ENCODE measurements at regions not wholly inside any gene's neighbourhood (a gene's known extent, or its start where the extent isn't known, plus 50 kb on each side); places are given as distances from the start of the nearest gene placed in this dataset.

DNA sequence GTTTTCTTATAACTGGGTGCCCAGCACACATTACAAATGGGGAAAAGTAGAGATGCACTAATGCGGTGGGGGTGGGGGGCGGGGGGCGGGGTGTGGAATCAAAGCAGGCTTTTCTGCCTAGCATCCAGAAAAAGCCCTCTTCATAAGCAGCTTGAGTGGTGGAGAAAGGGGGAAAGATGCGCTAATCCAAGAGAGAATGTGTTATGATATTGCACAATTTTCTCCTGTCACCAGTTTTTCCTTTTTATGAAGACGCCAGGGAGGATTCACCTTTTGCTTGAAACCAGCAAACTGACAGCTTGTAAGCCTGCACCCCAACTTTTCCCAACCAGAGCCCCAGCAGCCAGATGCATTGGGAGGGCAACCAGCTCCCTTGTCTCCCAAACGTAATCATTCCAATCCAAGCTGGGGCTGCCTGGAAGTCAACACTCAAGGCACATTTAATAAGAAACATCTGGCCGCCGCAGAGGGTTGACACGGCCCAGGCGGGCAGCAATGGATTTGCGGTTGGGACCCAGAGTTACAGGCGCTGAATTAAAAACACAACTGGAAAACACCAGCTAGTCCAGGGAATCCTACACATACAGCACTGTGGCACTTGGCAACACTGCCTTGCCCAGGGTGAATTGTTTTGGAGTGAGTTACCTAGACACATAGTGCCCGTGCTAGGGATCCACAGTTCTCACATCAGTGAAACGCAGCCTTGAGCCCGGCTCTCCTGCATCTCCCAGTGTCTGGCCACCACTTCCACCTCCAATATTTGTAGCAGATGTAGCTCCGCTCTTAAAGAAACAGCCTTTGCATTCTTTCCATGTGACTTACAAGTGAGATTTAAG lies 218.5 kb upstream of the PRICKLE2 start:
- H3K27me3 ChIP-seq: peaks cover 20% of the 10 kb centered on the region
- no peaks in the 10 kb centered on the region for H3K9me3 ChIP-seq
- no peak for TF ChIP-seq EP300 (IDR thresholded peaks at IDR 0.05)
- TF ChIP-seq, protein P1, sequence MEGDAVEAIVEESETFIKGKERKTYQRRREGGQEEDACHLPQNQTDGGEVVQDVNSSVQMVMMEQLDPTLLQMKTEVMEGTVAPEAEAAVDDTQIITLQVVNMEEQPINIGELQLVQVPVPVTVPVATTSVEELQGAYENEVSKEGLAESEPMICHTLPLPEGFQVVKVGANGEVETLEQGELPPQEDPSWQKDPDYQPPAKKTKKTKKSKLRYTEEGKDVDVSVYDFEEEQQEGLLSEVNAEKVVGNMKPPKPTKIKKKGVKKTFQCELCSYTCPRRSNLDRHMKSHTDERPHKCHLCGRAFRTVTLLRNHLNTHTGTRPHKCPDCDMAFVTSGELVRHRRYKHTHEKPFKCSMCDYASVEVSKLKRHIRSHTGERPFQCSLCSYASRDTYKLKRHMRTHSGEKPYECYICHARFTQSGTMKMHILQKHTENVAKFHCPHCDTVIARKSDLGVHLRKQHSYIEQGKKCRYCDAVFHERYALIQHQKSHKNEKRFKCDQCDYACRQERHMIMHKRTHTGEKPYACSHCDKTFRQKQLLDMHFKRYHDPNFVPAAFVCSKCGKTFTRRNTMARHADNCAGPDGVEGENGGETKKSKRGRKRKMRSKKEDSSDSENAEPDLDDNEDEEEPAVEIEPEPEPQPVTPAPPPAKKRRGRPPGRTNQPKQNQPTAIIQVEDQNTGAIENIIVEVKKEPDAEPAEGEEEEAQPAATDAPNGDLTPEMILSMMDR (IDR thresholded peaks at IDR 0.05): no peak
- no peak for TF ChIP-seq POLR2AphosphoS5 (IDR thresholded peaks at IDR 0.05)
- TF ChIP-seq POLR2A (IDR thresholded peaks at IDR 0.05): no peak
- peak overlapping the region; percentile 63 for H3K4me3 ChIP-seq
- WGBS: 42% methylated on average over 15 of the region's 16 CpGs
- DNase-seq (ENCODE audit: low spot score in 2 of 2): no peak
- H3K4me1 ChIP-seq: peaks cover 28% of the 10 kb centered on the region
- H3K36me3 ChIP-seq: no peaks in the 10 kb centered on the region
- H3K27ac ChIP-seq: peak overlapping the region; percentile 38

- Histone ChIP-seq H3K27me3 (peaks cover 20% of the 10 kb centered on the region), H3K27ac (no peak overlapping the region), H3K4me3 (no peak overlapping the region), H3K9me3 (no peaks in the 10 kb centered on the region), H3K4me1 (peaks cover 28% of the 10 kb centered on the region), H3K36me3 (no peaks in the 10 kb centered on the region)
- no peak for TF ChIP-seq EP300 (IDR thresholded peaks at IDR 0.05)
- TF ChIP-seq, protein P1 (IDR thresholded peaks at IDR 0.05): no peak
- no peak for TF ChIP-seq POLR2AphosphoS5 (IDR thresholded peaks at IDR 0.05)
- TF ChIP-seq POLR2A (IDR thresholded peaks at IDR 0.05): no peak
- no peak for DNase-seq (ENCODE audit: low spot score in 2 of 2)
- WGBS: 84% methylated on average over 6 of the region's 6 CpGs
These were observed 216.6 kb upstream of the PRICKLE2 start for GRCh38 chr3:64441861-64442260.

- Histone ChIP-seq H3K9me3 (no peaks in the 10 kb centered on the region), H3K27me3 (peaks cover 20% of the 10 kb centered on the region), H3K4me1 (peaks cover 28% of the 10 kb centered on the region), H3K27ac (no peak overlapping the region), H3K36me3 (no peaks in the 10 kb centered on the region), H3K4me3 (no peak overlapping the region)
- TF ChIP-seq EP300 (IDR thresholded peaks at IDR 0.05) (no peak), POLR2A (IDR thresholded peaks at IDR 0.05) (no peak), POLR2AphosphoS5 (IDR thresholded peaks at IDR 0.05) (no peak)
- TF ChIP-seq, protein P1 (IDR thresholded peaks at IDR 0.05): no peak
- no peak for DNase-seq (ENCODE audit: low spot score in 2 of 2)
- 75% methylated on average over 4 of the region's 4 CpGs for WGBS
These were observed 215.2 kb upstream of the PRICKLE2 start for GRCh38 chr3:64440498-64440897.

GRCh38 chr3:64438812-64439211 lies 213.5 kb upstream of the PRICKLE2 start:
- no peak overlapping the region for H3K27ac ChIP-seq

DNA sequence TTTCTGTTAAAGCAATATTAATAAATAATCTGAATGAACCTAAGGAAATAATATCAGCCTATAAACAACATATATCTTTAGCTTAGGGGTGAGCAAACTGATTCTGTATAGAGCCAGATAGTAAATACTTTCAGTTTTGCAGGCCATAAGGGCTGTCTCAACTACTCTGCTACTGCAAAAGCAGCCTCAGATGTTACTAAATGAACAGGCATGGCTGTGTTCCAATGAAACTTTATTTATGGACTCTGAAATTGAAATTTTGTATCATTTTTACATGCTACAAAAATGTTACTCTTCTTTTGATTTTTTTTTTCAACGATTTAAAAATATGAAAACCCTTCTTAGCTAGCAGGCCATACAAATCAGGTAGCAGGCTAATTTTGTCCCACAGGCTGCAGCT lies 212.8 kb upstream of the PRICKLE2 start:
- DNase-seq (ENCODE audit: low spot score in 2 of 2): no peak
- WGBS: 28% methylated on average over 1 of the region's 1 CpG
- Histone ChIP-seq H3K4me1 (peaks cover 6% of the 10 kb centered on the region), H3K4me3 (no peak overlapping the region), H3K9me3 (no peaks in the 10 kb centered on the region), H3K36me3 (no peaks in the 10 kb centered on the region), H3K27me3 (peaks cover 5% of the 10 kb centered on the region), H3K27ac (no peak overlapping the region)
- TF ChIP-seq EP300 (IDR thresholded peaks at IDR 0.05) (no peak), POLR2A (IDR thresholded peaks at IDR 0.05) (no peak), POLR2AphosphoS5 (IDR thresholded peaks at IDR 0.05) (no peak)

More at GRCh38 chr3:64438812-64439211, 213.5 kb upstream of the PRICKLE2 start:
- WGBS: 66% methylated on average over 7 of the region's 7 CpGs
- Histone ChIP-seq H3K27me3 (peaks cover 8% of the 10 kb centered on the region), H3K4me1 (peaks cover 12% of the 10 kb centered on the region), H3K4me3 (no peak overlapping the region), H3K9me3 (no peaks in the 10 kb centered on the region), H3K36me3 (no peaks in the 10 kb centered on the region)
- TF ChIP-seq, protein P1 (IDR thresholded peaks at IDR 0.05): no peak
- TF ChIP-seq EP300 (IDR thresholded peaks at IDR 0.05) (no peak), POLR2AphosphoS5 (IDR thresholded peaks at IDR 0.05) (no peak), POLR2A (IDR thresholded peaks at IDR 0.05) (no peak)
- DNase-seq (ENCODE audit: low spot score in 2 of 2): no peak
